ENCODE measurements at regions not wholly inside any gene's neighbourhood (a gene's known extent, or its start where the extent isn't known, plus 50 kb on each side); places are given as distances from the start of the nearest gene placed in this dataset.
"Not testable (repeated sequence)": the region's sequence is repeated elsewhere in the genome, so short reads cannot be mapped to it uniquely, and the experiment has no call there.

DNA sequence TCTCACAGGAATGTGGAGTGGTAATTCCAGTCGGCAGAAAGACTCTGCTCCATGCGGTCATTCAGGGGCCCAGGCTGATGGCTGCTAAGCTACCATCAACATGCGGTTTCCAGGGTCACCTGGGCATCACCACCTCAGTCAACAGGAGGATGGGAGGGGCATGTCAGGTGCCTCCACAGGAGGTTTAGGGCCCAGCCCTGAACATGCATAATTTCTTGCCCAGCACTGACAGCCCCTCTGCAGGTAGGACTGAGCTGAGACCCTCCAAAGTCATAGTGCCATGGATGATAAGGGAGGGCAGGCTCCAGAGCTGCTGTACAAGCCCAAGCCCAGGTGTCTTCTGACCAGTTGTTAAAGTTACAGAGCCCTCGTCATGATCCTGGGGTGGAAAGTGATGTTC is 244.0 kb upstream of the SFSWAP start:
- no peak for DNase-seq

DNA sequence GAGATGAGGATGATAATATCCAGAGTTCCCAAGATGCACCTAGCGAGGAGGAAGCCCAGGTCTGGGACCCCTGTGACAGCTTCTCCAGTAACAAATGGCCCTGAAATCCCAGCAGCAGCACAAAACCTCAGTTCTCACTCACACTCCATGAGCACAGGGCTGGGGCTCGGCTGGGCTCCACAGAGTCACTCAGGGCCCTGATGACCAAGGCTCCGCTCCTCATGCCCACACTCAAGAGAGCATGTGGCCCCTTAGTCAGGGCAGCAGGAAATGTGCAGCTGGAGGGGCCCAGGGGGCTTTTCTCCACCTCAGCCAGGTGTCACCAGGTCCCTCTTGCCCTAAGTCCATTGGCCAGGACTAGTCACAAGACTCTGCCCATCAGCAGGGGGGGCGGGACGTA is 242.7 kb upstream of the SFSWAP start:
- no peak for DNase-seq

DNA sequence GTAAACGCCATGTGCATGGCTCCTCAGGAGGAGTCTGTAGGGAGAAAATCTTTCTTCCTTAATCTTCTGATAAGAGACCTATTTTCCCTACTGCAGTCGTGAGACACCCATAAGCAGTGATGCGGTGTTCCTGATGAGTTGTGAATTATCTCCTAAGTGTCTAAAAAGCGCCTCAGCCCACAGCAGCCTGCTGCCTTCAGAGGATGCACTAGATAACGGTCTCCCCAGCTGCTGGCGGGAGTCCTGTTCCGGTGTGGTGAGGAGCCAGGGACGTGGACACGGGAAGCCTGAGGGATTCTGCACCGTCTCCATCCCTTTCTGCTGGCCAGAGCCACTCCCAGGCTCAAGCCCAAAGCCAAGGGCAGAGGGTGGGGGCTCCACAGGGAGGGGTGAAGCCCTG is 240.9 kb upstream of the SFSWAP start:
- DNase-seq = not testable (repeated sequence)

DNA sequence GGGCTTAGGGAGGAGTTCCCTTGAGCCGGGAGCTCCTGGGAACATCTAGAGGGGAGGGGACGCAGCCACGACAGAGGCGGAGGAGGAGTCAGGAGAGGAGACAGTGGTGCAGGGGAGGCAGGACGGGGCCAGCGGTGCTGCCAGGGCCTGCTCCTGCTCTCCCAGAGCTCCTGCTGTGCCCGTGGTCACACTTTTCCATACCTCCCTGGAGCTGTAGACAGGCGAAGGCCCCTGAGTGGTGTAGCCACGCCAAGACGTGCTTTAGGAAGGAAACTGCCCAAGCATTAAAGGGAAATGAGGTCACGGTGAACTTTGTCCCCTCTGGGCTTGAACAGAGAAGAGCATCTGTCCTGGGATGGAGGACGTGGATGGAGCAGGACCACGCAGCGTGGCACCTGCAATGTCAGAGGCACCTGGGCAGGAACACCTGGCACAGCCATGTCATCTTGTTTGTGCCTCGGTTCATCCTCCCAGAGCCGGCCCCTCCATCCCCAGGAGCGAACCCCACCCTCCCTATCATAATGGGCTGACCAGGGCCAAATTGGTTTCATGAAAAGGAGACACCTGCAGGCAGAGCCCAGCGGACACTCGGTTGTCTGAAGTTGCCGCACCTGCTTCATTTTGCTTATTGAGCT is 239.5 kb upstream of the SFSWAP start:
- DNase-seq = no peak

DNA sequence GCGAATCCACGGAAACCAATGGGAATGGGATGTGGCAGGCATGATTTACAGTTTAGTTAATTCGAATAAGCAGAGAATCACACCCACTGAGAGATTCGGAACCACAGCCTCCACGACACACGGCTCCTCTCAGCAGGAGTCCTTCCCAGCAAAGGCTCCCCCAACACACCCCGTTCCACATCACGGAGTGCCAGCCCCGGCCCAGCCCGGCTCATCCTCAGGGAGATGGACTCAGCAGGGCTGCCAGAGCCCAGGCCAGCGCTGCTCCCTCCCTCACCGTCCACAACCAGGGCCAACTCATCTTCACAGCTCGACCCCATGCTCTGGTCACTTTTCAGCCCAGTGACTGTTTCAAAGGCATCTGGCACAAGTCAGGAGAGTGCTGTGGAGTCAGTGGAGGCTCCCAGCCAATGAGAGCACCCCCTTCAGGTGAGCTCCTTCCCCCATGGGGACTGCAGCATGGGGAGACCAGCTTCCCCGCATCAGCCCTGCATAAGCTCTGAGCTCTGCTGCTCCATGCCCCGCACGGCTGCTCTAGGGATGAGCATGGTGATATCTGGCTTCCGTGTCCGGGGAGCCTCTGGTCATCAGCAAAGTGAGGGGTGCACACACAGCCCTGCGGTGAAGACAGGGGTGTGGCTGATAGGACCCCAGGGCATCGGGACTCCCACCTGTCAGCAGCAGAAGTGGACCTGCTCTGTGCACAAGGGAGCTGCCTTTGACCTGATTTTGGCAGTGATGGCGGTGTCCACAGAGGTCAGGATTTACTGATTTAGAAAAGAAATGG is 238.8 kb upstream of the SFSWAP start:
- no peak for DNase-seq

DNA sequence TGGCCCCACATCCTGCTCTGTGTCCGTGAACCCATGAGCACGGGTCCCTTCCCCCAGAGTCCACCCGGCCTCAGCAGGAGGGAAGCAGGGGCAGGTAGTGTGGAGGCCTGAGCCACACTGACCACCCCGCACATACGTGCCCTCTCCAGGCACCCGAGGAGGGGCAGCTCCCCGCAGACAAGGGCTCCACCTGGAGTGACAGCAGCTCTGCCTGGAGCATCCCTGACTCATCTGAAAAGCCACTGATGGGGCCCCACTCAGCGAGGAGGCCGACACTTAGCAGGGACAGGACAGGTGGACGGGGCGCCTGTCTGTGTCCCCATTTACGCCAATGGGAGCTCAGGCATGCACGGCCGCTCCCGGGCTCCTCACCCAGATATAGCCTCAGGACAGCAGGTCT is 237.6 kb upstream of the SFSWAP start:
- no peak for DNase-seq

DNA sequence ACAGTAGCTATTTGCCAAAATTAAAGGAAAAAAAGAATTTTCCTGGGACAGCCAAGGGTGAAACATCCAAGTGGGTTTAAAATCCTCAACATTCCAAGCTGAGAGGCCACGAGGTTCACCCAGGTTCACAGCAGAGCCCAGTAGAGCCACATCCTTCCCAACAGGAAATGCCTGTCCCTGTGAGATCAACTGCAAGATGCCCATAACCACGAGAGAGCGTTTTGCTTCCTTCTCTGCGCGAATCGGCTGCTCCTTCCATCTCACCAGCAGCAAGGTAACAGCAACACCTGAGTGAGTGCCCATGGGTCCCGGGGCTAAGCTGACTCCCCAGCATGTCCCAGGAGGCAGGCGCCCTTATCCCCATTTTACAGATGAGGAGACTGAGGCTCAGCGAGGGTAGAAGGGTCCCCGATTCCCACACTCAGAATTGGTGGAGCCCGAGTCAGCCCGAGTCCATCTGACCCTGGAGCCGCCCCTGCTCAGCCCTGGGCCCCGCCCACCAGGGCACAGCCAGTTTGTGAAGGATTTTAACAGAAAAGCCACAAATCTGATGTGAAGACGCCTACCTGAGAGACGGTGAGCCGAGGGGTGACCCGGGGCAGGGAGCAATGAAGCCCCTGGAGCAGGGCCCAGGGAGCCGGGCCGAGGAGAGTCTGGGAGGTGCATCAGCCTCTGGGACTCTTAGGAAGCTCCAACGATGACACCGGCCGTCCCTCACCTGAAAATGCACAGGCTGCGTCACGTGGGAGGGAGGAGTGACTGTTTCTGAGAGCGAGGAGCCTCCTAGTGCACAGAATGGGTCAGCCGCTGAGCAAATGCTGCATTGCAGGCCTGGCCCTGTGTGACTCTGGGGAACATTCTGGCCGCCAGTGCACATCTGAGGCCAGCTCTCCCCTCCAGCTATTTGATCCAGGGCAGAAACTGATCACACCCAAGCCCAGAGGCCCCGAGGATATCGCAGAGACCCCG is 236.9 kb upstream of the SFSWAP start:
- DNase-seq = no peak

DNA sequence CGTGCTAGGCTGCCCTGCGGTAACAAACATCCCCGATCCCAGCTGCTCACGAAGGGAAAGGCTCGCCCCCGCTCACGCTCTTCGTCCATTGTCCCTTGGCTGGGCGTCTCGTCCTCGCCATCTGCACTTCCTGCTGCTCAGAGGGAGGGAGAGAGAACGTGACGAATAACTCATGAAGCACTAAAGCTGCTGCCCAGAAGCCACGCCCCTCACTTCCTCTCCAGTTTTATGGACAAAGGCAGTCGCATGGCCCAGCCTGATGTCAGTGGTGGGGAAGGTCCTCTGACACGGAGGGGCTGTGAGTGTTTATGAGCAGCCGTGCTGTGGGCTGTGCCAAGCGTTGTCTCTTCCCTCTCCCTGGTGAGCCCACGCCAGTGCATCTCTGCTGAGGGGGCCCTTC is 235.9 kb upstream of the SFSWAP start:
- not testable (repeated sequence) for DNase-seq

DNA sequence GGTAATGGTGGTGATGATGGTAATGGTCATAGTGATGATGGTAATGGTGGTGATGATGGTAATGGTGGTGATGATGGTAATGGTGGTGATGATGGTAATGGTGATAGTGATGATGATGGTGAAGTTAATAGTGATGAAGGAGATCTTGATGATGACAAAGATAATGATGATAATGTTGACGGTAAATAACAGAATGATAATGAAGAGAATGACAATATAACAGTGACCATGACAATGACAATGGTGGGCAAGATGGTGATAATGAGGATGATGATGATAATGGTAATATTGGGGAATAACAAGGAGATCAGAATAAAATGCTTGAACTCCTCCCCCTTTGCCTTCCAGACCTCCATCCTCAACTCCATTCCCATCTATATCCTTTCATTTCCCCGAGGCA is 233.3 kb upstream of the SFSWAP start:
- no peak for DNase-seq

DNA sequence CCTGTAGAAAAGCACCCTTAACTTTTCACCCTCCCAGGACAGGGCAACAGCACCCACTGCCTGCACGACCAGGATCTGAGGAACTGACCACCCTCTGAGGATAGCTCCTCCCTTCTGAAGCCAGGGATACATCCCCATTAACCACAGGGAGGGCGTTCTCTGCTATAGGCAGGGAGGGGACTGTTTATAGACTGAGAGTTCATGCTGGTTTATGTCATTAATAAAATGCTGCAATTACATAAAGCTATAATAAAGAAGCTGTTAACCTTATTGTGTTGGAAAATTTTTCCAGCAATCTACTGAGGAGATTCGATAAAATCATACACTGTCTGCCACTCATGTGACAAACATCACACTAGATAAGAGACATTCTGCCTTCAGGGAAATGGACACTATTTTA is 232.4 kb upstream of the SFSWAP start:
- no peak for DNase-seq

DNA sequence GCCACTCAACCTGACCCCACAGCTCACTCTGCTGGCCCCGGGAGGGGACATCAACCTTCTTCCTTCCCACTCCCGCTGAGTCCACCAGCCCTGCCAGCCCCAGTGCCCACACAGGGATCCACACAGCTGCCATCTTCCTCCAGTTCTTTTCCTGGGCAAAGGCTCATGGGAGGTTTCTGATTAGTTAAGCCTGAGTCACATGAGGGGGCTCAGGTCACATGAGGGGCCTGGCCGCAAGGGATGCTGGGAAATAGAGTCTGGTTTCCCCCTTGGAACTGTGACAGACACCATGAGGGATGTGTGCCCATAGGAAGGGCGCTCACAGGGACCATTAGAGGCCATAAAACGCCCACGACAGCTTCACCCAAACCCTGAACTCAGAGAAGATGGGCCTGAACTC is 228.7 kb upstream of the SFSWAP start:
- DNase-seq = no peak

DNA sequence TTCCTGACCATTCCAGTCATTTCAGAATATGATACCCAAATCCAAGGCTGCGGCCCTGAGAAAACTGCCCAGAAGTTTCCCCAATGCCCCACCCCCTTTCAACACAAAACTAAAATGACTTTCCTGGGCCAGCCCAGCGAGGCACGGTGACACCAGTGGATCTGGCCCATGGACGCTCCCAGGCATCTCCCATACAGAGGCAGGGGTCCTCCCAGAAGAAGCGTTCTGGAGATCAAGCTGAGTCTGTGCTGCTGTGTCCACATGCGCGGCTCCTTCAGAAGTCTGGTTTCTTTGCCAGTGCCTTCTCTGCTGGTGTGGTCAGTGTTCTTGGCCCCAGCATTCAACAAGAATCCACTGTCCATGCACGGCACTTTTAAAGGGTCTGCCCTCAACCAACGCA is 228.2 kb upstream of the SFSWAP start:
- no peak for DNase-seq

DNA sequence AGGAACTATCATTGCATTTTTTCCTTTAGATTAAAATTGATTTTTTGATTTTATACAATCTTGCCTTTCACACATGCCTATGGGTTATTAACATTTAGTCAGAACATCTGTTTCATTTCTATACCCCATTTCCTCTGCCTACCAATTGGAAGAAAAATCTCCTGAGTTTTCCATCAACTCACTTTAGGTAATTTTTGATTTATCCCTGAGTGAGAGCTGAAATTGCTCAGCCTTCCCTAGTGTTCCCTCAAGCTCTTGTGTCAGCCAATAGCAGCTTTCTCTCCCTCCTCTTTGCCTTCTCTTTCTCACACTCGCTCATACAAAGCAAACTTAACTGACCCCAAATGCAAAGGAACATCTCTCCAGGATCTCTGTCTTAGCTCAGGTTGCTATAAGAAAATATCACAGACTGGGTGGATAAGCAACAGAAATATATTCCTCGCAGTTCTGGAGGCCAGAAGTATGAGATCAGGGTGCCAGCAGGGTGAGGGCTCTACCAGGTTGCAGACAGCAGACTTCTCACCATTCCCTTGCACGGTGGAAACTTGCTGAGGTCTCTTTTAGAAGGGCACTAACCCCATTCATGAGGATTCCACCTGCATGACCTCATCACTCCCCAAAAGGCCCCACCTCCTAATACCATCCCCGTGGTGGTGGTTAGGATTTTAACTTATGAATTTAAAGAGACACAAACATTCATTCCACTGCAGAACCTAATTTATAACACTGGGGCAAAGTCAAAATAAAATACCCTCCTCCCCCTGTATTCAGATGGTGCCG is 224.2 kb upstream of the SFSWAP start:
- no peak for DNase-seq

DNA sequence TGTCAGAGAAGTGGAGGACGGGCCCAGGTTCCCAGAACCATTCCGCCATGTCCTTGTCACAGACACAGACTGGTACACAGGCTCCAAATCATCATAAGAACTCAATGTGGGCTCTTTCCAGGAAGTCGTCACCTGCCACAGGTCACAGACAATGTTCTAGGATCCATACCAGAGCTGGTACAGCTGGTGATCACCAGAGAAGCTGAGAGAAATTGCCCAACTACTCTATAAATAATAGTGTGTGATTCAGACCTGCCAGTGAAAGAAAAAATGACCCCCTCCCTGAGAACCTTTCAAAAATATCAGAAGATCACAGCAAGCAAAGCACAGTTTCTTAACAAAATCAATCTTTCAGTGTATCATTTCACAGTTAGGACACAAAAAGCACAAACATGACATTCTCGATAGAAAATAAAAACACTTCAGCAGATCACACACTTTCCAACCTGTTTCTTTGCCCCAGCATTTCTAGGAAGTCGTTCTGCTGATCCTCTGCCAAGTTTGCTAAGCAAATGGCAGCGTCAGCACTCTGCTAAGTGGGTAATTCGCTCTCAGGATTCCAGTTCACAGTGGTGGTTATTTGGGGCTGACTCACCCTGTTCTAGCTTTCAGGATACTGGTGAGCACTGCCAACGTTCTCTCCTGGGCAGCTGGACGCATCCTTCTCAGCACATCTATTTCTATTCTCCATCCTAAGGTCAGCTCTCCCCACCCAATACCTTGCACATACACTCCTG is 223.3 kb upstream of the SFSWAP start:
- no peak for DNase-seq

DNA sequence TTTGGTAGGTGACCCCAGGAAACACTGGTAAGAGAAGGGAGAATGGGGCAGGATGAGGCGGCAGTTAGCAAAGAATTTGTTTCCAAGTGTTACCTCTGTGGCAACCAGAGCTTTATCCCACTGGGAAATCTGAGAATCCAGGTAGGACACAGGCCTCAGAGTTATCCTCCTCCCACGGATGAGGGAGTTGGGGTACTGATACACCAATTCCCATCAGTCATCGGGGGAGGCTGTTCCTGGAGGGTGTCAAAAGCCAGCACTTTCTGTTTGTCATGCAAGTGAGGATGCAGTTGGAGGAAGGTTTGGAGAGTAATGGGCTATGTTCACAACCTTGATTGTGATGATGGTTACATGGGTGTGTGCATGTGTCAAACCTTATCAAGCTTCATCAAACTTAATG is 221.2 kb upstream of the SFSWAP start:
- no peak for DNase-seq

DNA sequence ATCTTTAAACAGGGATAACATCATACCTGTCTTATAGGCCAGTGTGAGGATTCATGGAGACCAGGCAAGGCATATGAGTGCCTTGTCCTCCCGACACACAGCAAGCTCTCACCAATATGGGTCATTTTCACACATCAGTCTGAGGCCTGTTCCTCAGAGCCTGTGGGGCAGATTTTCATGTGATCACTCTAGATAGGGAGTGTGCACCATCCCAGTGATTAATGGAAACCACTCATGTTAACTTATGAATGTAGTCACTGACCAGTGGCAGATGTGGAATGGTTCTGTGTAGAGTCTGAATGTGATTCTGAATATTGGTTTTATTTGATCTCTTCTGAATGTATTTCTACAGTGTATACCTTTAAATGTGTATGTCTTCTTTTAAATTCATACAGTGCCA is 219.7 kb upstream of the SFSWAP start:
- DNase-seq = no peak

DNA sequence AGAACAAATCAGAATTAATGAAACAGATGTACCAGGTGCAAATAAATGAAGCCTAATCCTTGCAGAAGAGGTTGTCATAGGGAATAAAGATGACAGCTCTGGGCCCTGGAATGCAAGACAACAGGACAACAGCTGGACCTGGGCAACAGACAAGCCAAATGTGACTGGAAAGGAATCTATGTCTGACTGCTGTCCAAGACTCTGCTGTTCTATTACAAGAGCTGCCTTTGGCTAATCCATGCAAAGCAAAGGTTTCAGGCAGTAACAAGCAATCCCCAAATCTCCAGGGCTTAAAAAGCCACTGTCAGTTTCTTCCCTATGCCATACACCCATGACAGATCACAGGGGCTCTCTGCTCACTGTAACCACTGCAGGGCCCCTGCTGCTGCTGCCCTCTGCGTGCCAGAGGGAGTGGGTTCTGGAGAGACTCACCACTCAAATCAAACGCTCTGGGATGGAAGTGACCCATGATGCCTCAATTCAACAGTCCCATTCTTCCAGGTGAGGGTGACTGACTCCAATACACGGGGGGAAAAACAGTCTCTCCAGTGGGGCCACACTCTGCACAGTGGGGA is 218.9 kb upstream of the SFSWAP start:
- no peak for DNase-seq

DNA sequence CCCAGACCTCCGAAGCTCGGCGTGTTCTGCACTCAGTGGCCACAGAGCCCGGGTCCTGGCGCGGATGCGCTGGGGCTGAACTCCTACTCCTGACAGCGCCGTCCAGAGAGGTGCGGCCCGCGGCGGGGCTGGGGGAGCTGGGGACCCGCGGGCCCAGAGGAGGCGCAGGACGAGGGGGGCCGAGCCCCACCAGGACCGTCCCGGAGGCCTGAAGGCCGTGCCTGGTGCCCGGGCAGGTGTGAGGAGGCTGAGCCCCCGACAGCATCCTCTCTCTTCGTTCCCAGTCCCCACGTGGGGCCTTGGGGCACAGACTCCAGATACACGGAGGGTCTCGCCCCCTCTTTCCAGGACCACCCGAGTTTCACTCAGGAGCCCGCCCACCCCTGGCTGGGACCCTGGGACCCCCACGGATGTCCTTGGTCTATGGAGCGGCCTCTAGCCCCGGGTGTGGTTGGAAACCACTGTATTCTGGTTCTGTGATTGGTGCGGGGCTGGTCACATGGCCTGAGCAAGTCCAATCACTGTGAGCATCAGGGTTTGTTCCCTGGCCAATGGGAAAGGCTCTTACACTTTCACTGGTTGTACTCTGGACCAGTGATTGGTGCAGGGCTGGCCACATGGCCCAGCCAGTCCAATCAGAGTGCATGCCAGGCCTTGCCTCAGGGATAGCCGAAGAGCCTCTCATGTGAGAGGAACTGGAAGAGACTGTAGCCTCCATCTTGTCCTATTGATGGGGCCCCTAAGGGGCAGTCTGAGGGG is 217.6 kb upstream of the SFSWAP start:
- no peak for DNase-seq

DNA sequence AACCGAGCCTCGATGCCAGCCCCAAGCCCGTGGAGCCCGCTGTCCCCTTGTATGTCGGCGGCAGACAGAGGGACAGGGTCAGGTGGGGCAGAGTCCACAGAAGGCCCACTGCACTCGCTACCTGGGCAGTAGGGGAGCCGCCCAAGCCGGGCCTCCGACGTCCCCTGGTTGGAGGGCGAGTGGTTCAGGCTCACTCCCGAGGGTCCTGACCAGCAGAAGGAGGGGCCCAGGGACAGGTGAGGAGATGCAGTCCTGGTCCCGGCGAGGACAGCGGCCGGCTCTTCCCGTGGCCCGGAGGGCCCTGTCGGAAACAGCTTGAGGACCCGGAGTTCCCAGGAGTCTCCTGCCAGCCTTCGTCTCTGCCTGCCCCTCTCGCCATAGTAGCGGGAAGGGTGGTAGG is 216.7 kb upstream of the SFSWAP start:
- no peak for DNase-seq

DNA sequence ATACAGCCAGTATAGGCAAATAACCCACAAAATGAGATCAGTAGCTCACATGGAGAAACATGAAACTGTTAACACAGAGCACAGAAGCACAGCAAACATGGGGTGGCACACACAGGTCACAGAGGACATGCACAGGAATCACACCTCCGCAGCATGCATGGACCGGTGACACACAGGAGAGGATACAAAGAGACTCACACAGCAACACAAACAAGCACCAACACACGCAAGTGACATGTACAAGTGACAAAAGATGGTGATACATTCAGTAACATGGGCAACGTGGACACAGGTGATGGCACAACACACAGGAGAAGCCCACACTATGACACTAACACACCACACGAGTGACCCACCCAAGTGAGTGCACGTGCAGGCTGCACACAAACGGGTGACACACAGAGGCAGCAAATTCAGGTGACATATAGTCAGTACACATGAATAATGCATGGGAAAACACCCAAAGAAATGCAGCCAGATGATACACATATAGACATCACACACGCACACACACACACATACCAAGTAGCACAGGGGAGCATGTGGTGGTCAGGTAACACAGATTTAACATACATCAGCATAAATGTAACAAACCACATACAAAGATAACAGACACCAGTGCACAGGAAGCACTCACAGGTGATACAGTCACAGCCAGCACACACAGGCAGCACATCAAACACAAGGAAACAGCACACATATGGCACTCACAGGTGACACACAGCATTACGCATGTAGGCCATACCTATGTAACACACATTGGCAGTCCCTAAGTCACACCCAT is 216.0 kb upstream of the SFSWAP start:
- no peak for DNase-seq
